ENCODE measurements at regions not wholly inside any gene's neighbourhood (a gene's known extent, or its start where the extent isn't known, plus 50 kb on each side); places are given as distances from the start of the nearest gene placed in this dataset.

- ATAC-seq (ENCODE audit: insufficient number of reproducible peaks, low FRiP score, low read depth) = no peak
- no peaks in the 10 kb centered on the region for H3K36me3 ChIP-seq
These were observed 161.1 kb upstream of the DPYD start for GRCh38 chr1:98081944-98082343.

GRCh38 chr1:98078596-98078995 is 157.8 kb upstream of the DPYD start:
- Histone ChIP-seq H3K4me3 (no peak overlapping the region), H3K4me1 (ENCODE audit: control insufficient read depth in 1 of 2, low read depth in 2 of 2) (no peaks in the 10 kb centered on the region), H3K36me3 (no peaks in the 10 kb centered on the region), H3K27me3 (replicated peaks; ENCODE audit: insufficient read depth) (no peaks in the 10 kb centered on the region), H3K9me3 (no peaks in the 10 kb centered on the region), H3K27ac (no peak overlapping the region)
- DNase-seq (ENCODE audit: low spot score) (no peak), ATAC-seq (ENCODE audit: insufficient number of reproducible peaks, low FRiP score, low read depth) (no peak)
- TF ChIP-seq, protein P1, sequence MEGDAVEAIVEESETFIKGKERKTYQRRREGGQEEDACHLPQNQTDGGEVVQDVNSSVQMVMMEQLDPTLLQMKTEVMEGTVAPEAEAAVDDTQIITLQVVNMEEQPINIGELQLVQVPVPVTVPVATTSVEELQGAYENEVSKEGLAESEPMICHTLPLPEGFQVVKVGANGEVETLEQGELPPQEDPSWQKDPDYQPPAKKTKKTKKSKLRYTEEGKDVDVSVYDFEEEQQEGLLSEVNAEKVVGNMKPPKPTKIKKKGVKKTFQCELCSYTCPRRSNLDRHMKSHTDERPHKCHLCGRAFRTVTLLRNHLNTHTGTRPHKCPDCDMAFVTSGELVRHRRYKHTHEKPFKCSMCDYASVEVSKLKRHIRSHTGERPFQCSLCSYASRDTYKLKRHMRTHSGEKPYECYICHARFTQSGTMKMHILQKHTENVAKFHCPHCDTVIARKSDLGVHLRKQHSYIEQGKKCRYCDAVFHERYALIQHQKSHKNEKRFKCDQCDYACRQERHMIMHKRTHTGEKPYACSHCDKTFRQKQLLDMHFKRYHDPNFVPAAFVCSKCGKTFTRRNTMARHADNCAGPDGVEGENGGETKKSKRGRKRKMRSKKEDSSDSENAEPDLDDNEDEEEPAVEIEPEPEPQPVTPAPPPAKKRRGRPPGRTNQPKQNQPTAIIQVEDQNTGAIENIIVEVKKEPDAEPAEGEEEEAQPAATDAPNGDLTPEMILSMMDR (IDR thresholded peaks at IDR 0.05) = no peak

More at GRCh38 chr1:98081944-98082343, 161.1 kb upstream of the DPYD start:
- Histone ChIP-seq H3K4me1 (ENCODE audit: control insufficient read depth in 1 of 2, low read depth in 2 of 2) (no peaks in the 10 kb centered on the region), H3K27me3 (replicated peaks; ENCODE audit: insufficient read depth) (no peaks in the 10 kb centered on the region), H3K27ac (no peak overlapping the region), H3K4me3 (no peak overlapping the region), H3K9me3 (no peaks in the 10 kb centered on the region)
- TF ChIP-seq, protein P1 (IDR thresholded peaks at IDR 0.05) = no peak
- no peak for DNase-seq (ENCODE audit: low spot score)

- ATAC-seq (ENCODE audit: insufficient number of reproducible peaks, low FRiP score, low read depth) (no peak), DNase-seq (ENCODE audit: low spot score) (no peak)
- Histone ChIP-seq H3K27ac (no peak overlapping the region), H3K4me3 (no peak overlapping the region), H3K27me3 (replicated peaks; ENCODE audit: insufficient read depth) (no peaks in the 10 kb centered on the region), H3K36me3 (no peaks in the 10 kb centered on the region), H3K4me1 (ENCODE audit: control insufficient read depth in 1 of 2, low read depth in 2 of 2) (no peaks in the 10 kb centered on the region), H3K9me3 (no peaks in the 10 kb centered on the region)
- TF ChIP-seq, protein P1 (IDR thresholded peaks at IDR 0.05) = no peak
These were observed 156.9 kb upstream of the DPYD start for GRCh38 chr1:98077691-98078090.

DNA sequence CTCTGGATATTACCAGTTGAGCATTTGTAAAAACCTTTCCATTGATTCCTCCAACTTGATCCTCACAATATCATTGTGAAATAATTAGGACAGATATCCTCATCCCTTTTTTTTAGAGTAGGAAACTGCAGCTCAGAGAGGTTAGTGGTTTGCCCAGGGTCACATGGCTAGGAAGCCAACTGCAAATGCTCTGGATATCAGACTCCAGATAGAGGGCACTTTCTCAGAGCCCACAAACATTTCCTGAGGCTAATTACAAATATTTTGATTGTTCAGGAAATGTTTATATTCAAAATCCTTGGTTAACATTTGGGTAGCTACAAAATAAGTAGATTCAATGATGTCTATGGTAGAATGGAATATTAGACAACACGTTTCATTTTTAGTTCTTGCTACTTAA is 154.8 kb upstream of the DPYD start:
- DNase-seq (ENCODE audit: low spot score) (no peak), ATAC-seq (ENCODE audit: insufficient number of reproducible peaks, low FRiP score, low read depth) (no peak)
- H3K4me3 ChIP-seq = no peak overlapping the region
- no peaks in the 10 kb centered on the region for H3K4me1 ChIP-seq (ENCODE audit: control insufficient read depth in 1 of 2, low read depth in 2 of 2)
- TF ChIP-seq, protein P1 (IDR thresholded peaks at IDR 0.05) = no peak
- H3K27me3 ChIP-seq (replicated peaks; ENCODE audit: insufficient read depth) = no peaks in the 10 kb centered on the region
- H3K36me3 ChIP-seq = no peaks in the 10 kb centered on the region
- no peak overlapping the region for H3K27ac ChIP-seq
- H3K9me3 ChIP-seq = no peaks in the 10 kb centered on the region

GRCh38 chr1:98073823-98074222 is 153.0 kb upstream of the DPYD start:
- no peaks in the 10 kb centered on the region for H3K27me3 ChIP-seq (replicated peaks; ENCODE audit: insufficient read depth)
- no peaks in the 10 kb centered on the region for H3K36me3 ChIP-seq
- DNase-seq (ENCODE audit: low spot score) (no peak), ATAC-seq (ENCODE audit: insufficient number of reproducible peaks, low FRiP score, low read depth) (no peak)
- H3K4me3 ChIP-seq = no peak overlapping the region
- no peaks in the 10 kb centered on the region for H3K4me1 ChIP-seq (ENCODE audit: control insufficient read depth in 1 of 2, low read depth in 2 of 2)
- TF ChIP-seq, protein P1 (IDR thresholded peaks at IDR 0.05) = no peak
- H3K27ac ChIP-seq = no peak overlapping the region
- no peaks in the 10 kb centered on the region for H3K9me3 ChIP-seq

Measured in thoracic aorta (tissue), 2 donors.